H9 (cell line): ENCODE measurements at regions not wholly inside any gene's neighbourhood (a gene's known extent, or its start where the extent isn't known, plus 50 kb on each side); places are given as distances from the start of the nearest gene placed in this dataset.

Experiments used
- DNase-seq: peaks from one replicate; pipeline ENCODE4 v3.0.0-alpha.2; 2017
- H2AFZ ChIP-seq: one replicate; pipeline ENCODE4 v1.6.1; 2013; ENCODE audit warnings: mild to moderate bottlenecking, low read length, control low read depth, moderate library complexity
- H2AK5ac ChIP-seq: 2 replicates; pipeline ENCODE4 v1.6.1; 2013; ENCODE audit warnings: low read length, control low read depth, mixed read lengths; ENCODE audit not compliant: insufficient read length
- H2BK120ac ChIP-seq: one replicate; pipeline ENCODE4 v1.6.1; 2013; ENCODE audit warnings: low read depth, mild to moderate bottlenecking, low read length, control low read depth, inconsistent platforms; ENCODE audit not compliant: poor library complexity, severe bottlenecking
- H2BK12ac ChIP-seq: 2 replicates; pipeline ENCODE4 v1.6.1; 2013; ENCODE audit warnings: low read length, control low read depth, mixed read lengths, low read depth; ENCODE audit not compliant: insufficient read length
- H2BK15ac ChIP-seq: 2 replicates; pipeline ENCODE4 v1.6.1; 2013; ENCODE audit warnings: low read depth, low read length, control low read depth
- H2BK20ac ChIP-seq: one replicate; pipeline ENCODE4 v1.6.1; 2013; ENCODE audit warnings: low read depth, mild to moderate bottlenecking, low read length, control low read depth, inconsistent platforms; ENCODE audit not compliant: poor library complexity, severe bottlenecking
- H2BK5ac ChIP-seq: 2 replicates; pipeline ENCODE4 v1.6.1; 2013; ENCODE audit warnings: low read length, control low read depth, mixed read lengths; ENCODE audit not compliant: insufficient read length
- H3K14ac ChIP-seq: 2 replicates; pipeline ENCODE4 v1.6.1; 2013; ENCODE audit warnings: low read length, control low read depth; ENCODE audit not compliant: insufficient read depth
- H3K18ac ChIP-seq: 2 replicates; pipeline ENCODE4 v1.6.1; 2013; ENCODE audit warnings: low read depth, mild to moderate bottlenecking, mixed read lengths, low read length, control low read depth; ENCODE audit not compliant: insufficient read length
- H3K23ac ChIP-seq: 2 replicates; pipeline ENCODE4 v1.6.1; 2013; ENCODE audit warnings: low read length, control low read depth, mixed read lengths, low read depth; ENCODE audit not compliant: insufficient read length
- H3K23me2 ChIP-seq: 2 replicates; pipeline ENCODE4 v1.6.1; 2013; ENCODE audit warnings: low read depth, mild to moderate bottlenecking, mixed read lengths, low read length, control low read depth; ENCODE audit not compliant: insufficient read length, poor library complexity, severe bottlenecking
- H3K27ac ChIP-seq: 2 replicates; pipeline ENCODE4 v1.5.1; 2013; ENCODE audit warnings: low read length, control low read depth, mixed read lengths, low read depth; ENCODE audit not compliant: insufficient read length
- H3K27me3 ChIP-seq: 2 replicates; pipeline ENCODE4 v1.6.1; 2013; ENCODE audit warnings: low read length, control low read depth, inconsistent platforms; ENCODE audit not compliant: insufficient read depth
- H3K4ac ChIP-seq: 2 replicates; pipeline ENCODE4 v1.6.1; 2013; ENCODE audit warnings: low read depth, mild to moderate bottlenecking, control low read depth, inconsistent platforms, low read length, moderate library complexity
- H3K4me1 ChIP-seq: 2 replicates; pipeline ENCODE4 v1.6.1; 2013; ENCODE audit warnings: low read length, control low read depth, inconsistent platforms; ENCODE audit not compliant: insufficient read depth
- H3K4me2 ChIP-seq: 2 replicates; pipeline ENCODE4 v1.6.1; 2013; ENCODE audit warnings: low read length, control low read depth, mixed read lengths; ENCODE audit not compliant: insufficient read length, insufficient read depth
- H3K56ac ChIP-seq: 2 replicates; pipeline ENCODE4 v1.6.1; 2013; ENCODE audit warnings: low read depth, mild to moderate bottlenecking, mixed read lengths, low read length, control low read depth; ENCODE audit not compliant: insufficient read length
- H3K79me1 ChIP-seq: 2 replicates; pipeline ENCODE4 v1.6.1; 2013; ENCODE audit warnings: low read depth, mild to moderate bottlenecking, moderate library complexity, low read length, control low read depth, inconsistent platforms; ENCODE audit not compliant: insufficient read depth, poor library complexity, severe bottlenecking
- H3K79me2 ChIP-seq: 2 replicates; pipeline ENCODE4 v1.6.1; 2013; ENCODE audit warnings: low read length, control low read depth, inconsistent platforms; ENCODE audit not compliant: insufficient read depth
- H3K9ac ChIP-seq: 2 replicates; pipeline ENCODE4 v1.6.1; 2013; ENCODE audit warnings: low read length, control low read depth, mixed read lengths; ENCODE audit not compliant: insufficient read length; ENCODE audit errors: extremely low read depth
- H3K9me3 ChIP-seq: one replicate; pipeline ENCODE4 v1.6.1; 2013; ENCODE audit warnings: low read depth, low read length, inconsistent platforms; ENCODE audit not compliant: control insufficient read depth
- H3T11ph ChIP-seq: one replicate; pipeline ENCODE4 v1.6.1; 2013; ENCODE audit warnings: mild to moderate bottlenecking, low read length, control low read depth, inconsistent platforms
- H4K20me1 ChIP-seq: one replicate; pipeline ENCODE4 v1.6.1; 2013; ENCODE audit not compliant: control insufficient read depth, insufficient read length, insufficient read depth
- H4K5ac ChIP-seq: 2 replicates; pipeline ENCODE4 v1.6.1; 2013; ENCODE audit warnings: low read depth, mild to moderate bottlenecking, mixed read lengths, low read length, control low read depth; ENCODE audit not compliant: insufficient read length
- H4K8ac ChIP-seq: replicated peaks from 2 replicates; pipeline ENCODE4 v1.6.1; 2013; ENCODE audit warnings: low read length, control low read depth, mixed read lengths, low read depth; ENCODE audit not compliant: insufficient read length
- H4K91ac ChIP-seq: 2 replicates; pipeline ENCODE4 v1.6.1; 2013; ENCODE audit warnings: low read depth, mild to moderate bottlenecking, moderate library complexity, mixed read lengths, low read length, control low read depth; ENCODE audit not compliant: insufficient read length
- H3K27ac Mint-ChIP-seq, 3 experiments: 2 replicates in 2 of 3; 3 replicates in 1 of 3; pipeline ENCODE4 v1.8.0; 2020 to 2021; ENCODE audit warnings: mixed read lengths in 3 of 3, mild to moderate bottlenecking in 1 of 3, moderate library complexity in 1 of 3
- H3K27me3 Mint-ChIP-seq: 2 replicates; pipeline ENCODE4 v1.8.0; 2021; ENCODE audit warnings: low read depth, mild to moderate bottlenecking, moderate library complexity, mixed read lengths
- H3K36me3 Mint-ChIP-seq, 3 experiments: 2 replicates in 2 of 3; 3 replicates in 1 of 3; pipeline ENCODE4 v1.8.0; 2020 to 2021; ENCODE audit warnings: low read depth in 3 of 3, mixed read lengths in 3 of 3; ENCODE audit not compliant: insufficient read depth in 1 of 3
- H3K4me1 Mint-ChIP-seq, 2 experiments: 2 replicates each; pipeline ENCODE4 v1.8.0; 2020; ENCODE audit warnings: mixed read lengths in 2 of 2
- H3K4me3 Mint-ChIP-seq, 2 experiments: 2 replicates in 1 of 2; 3 replicates in 1 of 2; pipeline ENCODE4 v1.8.0; 2020 to 2021; ENCODE audit warnings: mild to moderate bottlenecking in 2 of 2, mixed read lengths in 2 of 2, moderate library complexity in 1 of 2
- H3K9me3 Mint-ChIP-seq, 2 experiments: 2 replicates in 1 of 2; 3 replicates in 1 of 2; pipeline ENCODE4 v1.8.0; 2020; ENCODE audit warnings: mild to moderate bottlenecking in 2 of 2, mixed read lengths in 2 of 2, moderate library complexity in 1 of 2
- WGBS: extraction: QIAGEN DNeasy Blood & Tissue Kit; methylation state at CpG from one replicate; pipeline ENCODE4 v1.1.7; 2013; ENCODE audit warnings: missing lambda C conversion rate, low lambda C conversion rate, mixed read lengths; ENCODE audit not compliant: insufficient read length; ENCODE audit errors: extremely low coverage; 5-methylcytosine and 5-hydroxymethylcytosine counted together
- TF ChIP-seq, protein P1 (sequence below): fragments of 200-600 bp; sonication (generic); conservative IDR thresholded peaks from 3 replicates; pipeline ENCODE4 v1.8.0; 2021; ENCODE audit warnings: antibody characterized with exemption, mild to moderate bottlenecking

DNA sequence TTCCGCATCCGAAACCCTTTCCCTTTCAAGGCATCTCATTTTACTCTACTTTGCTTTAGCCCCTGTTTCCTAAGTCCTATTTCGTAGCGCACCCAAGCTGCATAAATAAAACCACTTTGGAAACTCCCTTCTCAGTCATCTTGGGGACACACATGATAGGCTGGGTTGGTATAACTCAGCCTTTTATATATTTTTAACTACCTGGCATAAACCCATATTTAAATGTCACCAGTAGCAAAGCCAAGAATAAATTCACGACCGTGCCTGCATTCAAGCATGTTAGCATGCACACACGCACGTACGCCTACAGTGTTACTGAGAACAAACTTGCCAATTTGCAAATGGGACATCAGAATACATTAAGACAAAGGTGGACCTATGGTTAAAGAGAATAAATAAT is 564.7 kb upstream of the PIK3C3 start:
- Mint-ChIP-seq H3K9me3 (no peaks in the 10 kb centered on the region), H3K27ac (no peak overlapping the region), H3K36me3 (no peaks in the 10 kb centered on the region), H3K4me1 (peaks cover 21 to 29% of the 10 kb centered on the region in 2 experiments), H3K4me3 (no peak overlapping the region), H3K27me3 (no peaks in the 10 kb centered on the region)
- Histone ChIP-seq H3K79me1 (no peaks in the 10 kb centered on the region), H2AFZ (no peak overlapping the region), H2BK12ac (no peak overlapping the region), H3K18ac (no peak overlapping the region), H3K79me2 (no peaks in the 10 kb centered on the region), H2BK15ac (no peak overlapping the region), H2BK120ac (no peak overlapping the region), H3K9me3 (no peaks in the 10 kb centered on the region), H4K8ac (no peak overlapping the region), H4K20me1 (no peaks in the 10 kb centered on the region), H4K5ac (no peak overlapping the region), H3K27me3 (no peaks in the 10 kb centered on the region), H3K9ac (no peak overlapping the region), H3K14ac (no peak overlapping the region), H3K4me2 (no peak overlapping the region), H3K4ac (no peak overlapping the region), H2AK5ac (no peak overlapping the region), H3K23me2 (no peaks in the 10 kb centered on the region), H3K4me1 (no peaks in the 10 kb centered on the region; the same call in 1 of the 2 replicates), H3K23ac (no peak overlapping the region), H4K91ac (no peak overlapping the region), H3K27ac (no peak overlapping the region), H2BK5ac (no peak overlapping the region), H3T11ph (no peak overlapping the region), H3K56ac (no peak overlapping the region), H2BK20ac (no peak overlapping the region)
- DNase-seq: no peak
- TF ChIP-seq, protein P1, sequence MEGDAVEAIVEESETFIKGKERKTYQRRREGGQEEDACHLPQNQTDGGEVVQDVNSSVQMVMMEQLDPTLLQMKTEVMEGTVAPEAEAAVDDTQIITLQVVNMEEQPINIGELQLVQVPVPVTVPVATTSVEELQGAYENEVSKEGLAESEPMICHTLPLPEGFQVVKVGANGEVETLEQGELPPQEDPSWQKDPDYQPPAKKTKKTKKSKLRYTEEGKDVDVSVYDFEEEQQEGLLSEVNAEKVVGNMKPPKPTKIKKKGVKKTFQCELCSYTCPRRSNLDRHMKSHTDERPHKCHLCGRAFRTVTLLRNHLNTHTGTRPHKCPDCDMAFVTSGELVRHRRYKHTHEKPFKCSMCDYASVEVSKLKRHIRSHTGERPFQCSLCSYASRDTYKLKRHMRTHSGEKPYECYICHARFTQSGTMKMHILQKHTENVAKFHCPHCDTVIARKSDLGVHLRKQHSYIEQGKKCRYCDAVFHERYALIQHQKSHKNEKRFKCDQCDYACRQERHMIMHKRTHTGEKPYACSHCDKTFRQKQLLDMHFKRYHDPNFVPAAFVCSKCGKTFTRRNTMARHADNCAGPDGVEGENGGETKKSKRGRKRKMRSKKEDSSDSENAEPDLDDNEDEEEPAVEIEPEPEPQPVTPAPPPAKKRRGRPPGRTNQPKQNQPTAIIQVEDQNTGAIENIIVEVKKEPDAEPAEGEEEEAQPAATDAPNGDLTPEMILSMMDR: no peak
- WGBS: no CpG with 5 or more reads among the region's 9 CpGs
